ENCODE measurements at regions not wholly inside any gene's neighbourhood (a gene's known extent, or its start where the extent isn't known, plus 50 kb on each side); places are given as distances from the start of the nearest gene placed in this dataset.

GRCh38 chrX:129193357-129193756, 329.9 kb downstream of the SMARCA1 start:
- no peak for TF ChIP-seq CTCF (conservative IDR thresholded peaks at IDR 0.05; ENCODE audit: control insufficient read depth, insufficient read depth, low read depth, low read length)
- DNase-seq (ENCODE audit: low read depth) = no peak
- no peak overlapping the region for H3K4me3 ChIP-seq (ENCODE audit: control insufficient read depth, low read depth, low read length)

DNA sequence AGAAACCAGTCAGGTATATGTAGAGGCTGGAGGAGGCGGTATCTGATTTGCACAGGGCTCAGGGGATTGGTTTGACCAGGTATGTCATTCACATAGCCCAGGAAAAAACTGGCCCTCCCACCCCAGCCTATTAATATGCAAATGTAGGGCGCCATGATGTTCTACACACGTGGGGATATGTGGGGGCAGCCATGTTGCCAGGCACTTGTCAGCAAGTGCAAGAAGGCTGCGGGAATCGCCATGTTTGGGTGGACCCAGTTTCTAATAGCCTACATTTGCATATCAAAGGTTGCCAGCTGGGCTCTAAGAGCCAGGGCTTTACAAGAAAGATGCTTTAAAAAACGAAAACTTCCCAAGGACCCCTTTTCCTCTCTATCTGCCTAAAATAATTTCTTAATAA, 335.1 kb downstream of the SMARCA1 start:
- DNase-seq (ENCODE audit: low read depth) = no peak
- TF ChIP-seq CTCF (conservative IDR thresholded peaks at IDR 0.05; ENCODE audit: control insufficient read depth, insufficient read depth, low read depth, low read length) = no peak
- H3K4me3 ChIP-seq (ENCODE audit: control insufficient read depth, low read depth, low read length) = no peak overlapping the region

- no peak for DNase-seq (ENCODE audit: low read depth)
- TF ChIP-seq CTCF (conservative IDR thresholded peaks at IDR 0.05; ENCODE audit: control insufficient read depth, insufficient read depth, low read depth, low read length) = no peak
- H3K4me3 ChIP-seq (ENCODE audit: control insufficient read depth, low read depth, low read length) = no peak overlapping the region
Observed at GRCh38 chrX:129176710-129177109, 346.6 kb downstream of the SMARCA1 start.

GRCh38 chrX:129161108-129161507, 362.2 kb downstream of the SMARCA1 start:
- DNase-seq (ENCODE audit: low read depth) = no peak
- H3K4me3 ChIP-seq (ENCODE audit: control insufficient read depth, low read depth, low read length) = no peak overlapping the region
- TF ChIP-seq CTCF (conservative IDR thresholded peaks at IDR 0.05; ENCODE audit: control insufficient read depth, insufficient read depth, low read depth, low read length) = no peak

DNA sequence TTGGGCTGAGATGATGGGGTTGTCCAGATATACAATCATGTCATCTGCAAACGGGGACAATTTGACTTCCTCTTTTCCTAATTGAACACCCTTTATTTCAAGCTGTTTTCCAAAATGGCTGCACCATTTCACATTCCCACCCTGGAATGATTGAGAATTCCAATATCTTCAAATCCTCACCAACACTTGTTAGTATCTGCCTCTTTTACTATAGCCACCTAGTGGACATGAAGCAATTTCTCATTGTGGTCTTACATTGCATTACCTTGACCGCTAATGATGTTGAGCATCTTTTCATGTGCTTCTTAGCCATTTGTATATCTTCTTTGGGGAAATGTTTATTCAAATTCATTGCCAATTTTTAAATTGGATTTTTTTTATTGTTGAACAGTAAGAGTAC, 364.8 kb downstream of the SMARCA1 start:
- H3K4me3 ChIP-seq (ENCODE audit: control insufficient read depth, low read depth, low read length) = no peak overlapping the region
- no peak for TF ChIP-seq CTCF (conservative IDR thresholded peaks at IDR 0.05; ENCODE audit: control insufficient read depth, insufficient read depth, low read depth, low read length)
- DNase-seq (ENCODE audit: low read depth) = no peak

DNA sequence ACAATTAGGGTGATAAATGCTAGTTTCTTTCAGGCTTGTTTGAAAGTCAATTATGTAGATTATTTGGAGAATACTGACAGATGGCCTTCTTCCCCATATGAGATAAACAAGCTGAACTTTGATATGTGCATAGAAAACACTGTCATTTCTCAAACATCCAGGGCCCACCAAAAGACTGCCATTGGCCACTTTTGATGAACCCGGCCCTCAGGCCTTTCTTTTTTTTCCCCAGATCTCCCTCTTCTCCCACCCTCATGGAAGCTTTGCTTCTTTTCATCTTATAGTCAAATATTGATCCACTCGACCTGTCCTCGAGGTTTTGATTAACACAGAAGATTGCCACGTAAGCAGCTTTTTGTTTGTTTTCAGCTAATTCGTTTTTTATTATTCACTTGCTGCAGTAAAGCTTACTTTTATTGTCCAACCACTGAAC, 377.4 kb downstream of the SMARCA1 start:
- H3K4me3 ChIP-seq (ENCODE audit: control insufficient read depth, low read depth, low read length) = no peak overlapping the region

More for the DNA sequence above, 377.4 kb downstream of the SMARCA1 start:
- no peak for DNase-seq (ENCODE audit: low read depth)
- TF ChIP-seq CTCF (conservative IDR thresholded peaks at IDR 0.05; ENCODE audit: control insufficient read depth, insufficient read depth, low read depth, low read length) = no peak

All from fibroblast of mammary gland (primary cell).